Anterior cingulate cortex (tissue), 58 donors: ENCODE measurements at regions not wholly inside any gene's neighbourhood (a gene's known extent, or its start where the extent isn't known, plus 50 kb on each side); places are given as distances from the start of the nearest gene placed in this dataset.
"Not testable (repeated sequence)": the region's sequence is repeated elsewhere in the genome, so short reads cannot be mapped to it uniquely, and the experiment has no call there.

Source experiments
- DNase-seq, 58 donors: peaks; one replicate each; lab custom pipeline; 2025; lab: John Stamatoyannopoulos, UW

DNA sequence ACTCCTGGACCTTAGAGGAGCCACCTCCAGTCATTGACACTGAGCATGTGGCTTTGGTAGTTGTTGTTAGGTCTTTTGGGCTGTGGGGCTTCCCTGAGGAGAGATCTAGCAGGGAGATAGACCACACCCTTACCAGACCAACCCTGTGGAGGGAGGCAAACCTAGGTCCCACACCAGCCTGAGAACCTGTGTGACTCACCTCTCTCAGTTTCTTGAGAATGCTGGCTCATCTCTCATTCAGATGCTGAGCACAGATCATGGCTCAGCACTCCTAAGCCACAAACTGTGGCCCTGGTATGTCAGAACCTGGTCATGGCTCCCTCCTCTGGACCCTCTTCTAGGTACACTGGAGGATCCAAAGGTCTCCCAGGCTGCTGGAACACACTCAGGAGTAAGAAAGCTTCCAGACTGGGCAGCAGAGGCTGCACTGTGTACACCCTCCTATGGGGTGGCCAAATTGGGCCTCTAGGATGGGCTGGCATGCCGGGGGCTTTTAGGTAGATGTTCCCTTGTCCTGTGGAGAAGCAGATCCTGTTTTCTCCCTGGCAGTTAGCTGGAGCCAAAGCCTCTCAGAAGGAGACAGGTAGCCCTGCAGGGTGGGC, 1294.5 kb downstream of the KHDRBS2 start:
- no peak for DNase-seq

- DNase-seq, result no peak
These were observed 1333.5 kb downstream of the KHDRBS2 start for GRCh38 chr6:60952500-60952899.

- DNase-seq, result not testable (repeated sequence)
These were observed 1335.7 kb downstream of the KHDRBS2 start for GRCh38 chr6:60950221-60950923.

GRCh38 chr6:60947416-60947815, 1338.6 kb downstream of the KHDRBS2 start:
- not testable (repeated sequence) for DNase-seq

DNA sequence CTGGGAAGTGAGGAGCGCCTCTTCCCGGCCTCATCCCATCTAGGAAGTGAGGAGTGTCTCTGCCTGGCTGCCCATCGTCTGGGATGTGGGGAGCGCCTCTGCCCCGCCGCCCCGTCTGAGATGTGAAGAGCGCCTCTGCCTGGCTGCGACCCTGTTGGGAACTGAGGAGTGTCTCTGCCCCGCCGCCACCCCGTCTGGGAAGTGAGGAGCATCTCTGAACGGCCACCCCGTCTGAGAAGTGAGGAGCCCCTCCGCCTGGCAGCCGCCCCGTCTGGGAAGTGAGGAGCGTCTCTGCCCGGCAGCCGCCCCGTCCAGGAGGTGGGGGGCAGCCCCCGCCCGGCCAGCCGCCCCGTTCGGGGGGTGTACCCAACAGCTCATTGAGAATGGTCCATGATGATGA, 1341.2 kb downstream of the KHDRBS2 start:
- not testable (repeated sequence) for DNase-seq

GRCh38 chr6:60935970-60936369, 1350.1 kb downstream of the KHDRBS2 start:
- DNase-seq, result not testable (repeated sequence)

DNA sequence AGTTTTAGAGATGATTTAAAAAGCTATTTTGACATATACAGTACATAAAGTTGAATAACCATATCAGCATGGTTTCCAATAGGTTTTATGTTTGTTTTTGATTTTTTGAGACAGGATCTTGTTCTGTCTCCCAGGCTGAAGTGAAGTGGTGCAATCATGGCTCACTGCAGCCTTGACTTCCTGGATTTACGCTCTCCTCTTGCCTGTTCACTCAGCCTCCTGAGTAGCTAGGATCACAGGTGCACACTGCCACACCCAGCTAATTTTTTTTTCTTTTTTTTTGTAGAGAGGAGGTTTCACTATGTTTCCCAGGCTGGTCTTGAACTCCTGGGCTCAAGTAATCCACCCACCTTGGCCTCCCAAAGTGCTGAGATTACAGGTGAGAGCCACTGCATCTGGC, 1366.4 kb downstream of the KHDRBS2 start:
- not testable (repeated sequence) for DNase-seq

GRCh38 chr6:60903860-60904259, 1382.2 kb downstream of the KHDRBS2 start:
- not testable (repeated sequence) for DNase-seq

DNA sequence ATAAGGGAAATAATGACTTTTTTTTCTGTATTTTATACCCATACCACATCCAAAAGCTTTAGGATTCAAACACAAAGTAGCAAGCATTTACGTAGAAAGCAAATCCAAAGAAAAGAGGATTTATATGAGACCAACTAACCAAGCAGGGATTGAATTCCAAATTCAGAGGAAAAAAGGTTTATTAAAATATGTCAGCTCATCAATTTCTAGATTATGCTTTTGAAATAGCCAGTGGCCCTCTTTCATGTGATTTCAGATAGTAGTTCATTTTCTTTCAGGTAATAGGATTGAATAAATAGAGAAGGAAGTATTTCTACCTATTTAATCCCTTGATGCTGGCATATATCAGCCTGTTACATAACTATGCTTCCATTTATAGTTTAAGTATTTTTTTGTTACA, 1392.7 kb downstream of the KHDRBS2 start:
- DNase-seq, result not testable (repeated sequence)

DNA sequence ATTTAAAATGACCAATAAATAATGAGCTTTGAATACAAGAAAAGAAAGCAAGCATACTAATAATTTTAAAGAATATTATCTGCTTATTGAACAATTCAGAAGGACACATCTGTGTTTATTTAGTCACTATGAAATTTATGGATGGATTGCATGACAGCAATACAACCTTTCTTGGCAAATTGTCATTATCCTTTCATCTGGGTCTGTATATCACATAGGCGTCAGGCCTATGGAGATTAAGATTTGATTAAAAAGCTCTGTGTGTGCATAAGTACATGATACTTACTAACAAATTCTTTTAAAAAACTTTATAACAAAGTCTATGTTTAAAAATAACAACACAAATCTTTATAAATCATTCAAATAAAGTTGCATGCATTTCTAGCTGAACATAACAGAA, 1394.4 kb downstream of the KHDRBS2 start:
- DNase-seq, result no peak

- DNase-seq, result not testable (repeated sequence)
These were observed 1408.6 kb downstream of the KHDRBS2 start for GRCh38 chr6:60877396-60877795.

DNA sequence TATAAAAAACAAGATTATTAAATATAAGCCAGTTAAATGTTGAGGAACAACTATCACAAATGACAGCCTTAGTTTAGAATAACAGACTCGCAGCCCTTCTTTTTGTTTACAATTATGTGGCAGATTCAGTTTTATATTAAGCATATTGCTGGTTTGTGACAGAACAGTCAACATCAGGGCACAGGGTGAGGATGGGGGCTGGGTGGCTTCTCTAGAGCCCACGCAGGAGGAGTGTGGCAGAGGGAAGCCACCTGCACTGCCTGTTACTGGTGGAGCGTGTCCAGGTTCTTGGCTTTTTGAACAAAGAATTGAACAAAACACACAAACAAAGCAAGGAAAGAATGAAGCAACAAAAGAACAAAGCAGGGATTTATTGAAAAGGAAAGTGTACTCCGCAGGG, 1415.2 kb downstream of the KHDRBS2 start:
- not testable (repeated sequence) for DNase-seq

GRCh38 chr6:60867548-60867947, 1418.5 kb downstream of the KHDRBS2 start:
- DNase-seq, result no peak

- DNase-seq, result peak in 1 of 58 donors; percentile 0
These were observed 1442.6 kb downstream of the KHDRBS2 start for GRCh38 chr6:60843175-60843982.

GRCh38 chr6:60830726-60831125, 1455.3 kb downstream of the KHDRBS2 start:
- not testable (repeated sequence) for DNase-seq

DNA sequence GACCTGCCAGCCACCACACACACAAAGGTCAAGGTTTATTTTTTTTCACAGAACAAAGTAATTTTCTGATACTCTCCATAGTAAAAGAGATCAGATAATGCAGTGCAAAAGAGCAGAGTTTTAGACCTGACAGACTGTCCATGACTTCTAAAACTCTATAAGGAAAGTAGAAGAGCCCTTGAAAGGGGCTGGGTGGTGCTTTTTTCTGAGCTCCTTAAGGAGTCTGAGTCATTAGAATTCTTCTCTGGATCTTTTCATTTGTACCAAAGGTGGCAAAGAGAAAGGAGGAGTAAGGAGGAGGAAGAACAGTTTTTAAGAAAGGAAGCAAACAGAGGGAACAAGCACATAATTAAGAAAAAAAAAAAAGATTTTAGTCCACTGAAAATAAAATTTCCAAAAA, 1463.4 kb downstream of the KHDRBS2 start:
- DNase-seq, result not testable (repeated sequence)

DNA sequence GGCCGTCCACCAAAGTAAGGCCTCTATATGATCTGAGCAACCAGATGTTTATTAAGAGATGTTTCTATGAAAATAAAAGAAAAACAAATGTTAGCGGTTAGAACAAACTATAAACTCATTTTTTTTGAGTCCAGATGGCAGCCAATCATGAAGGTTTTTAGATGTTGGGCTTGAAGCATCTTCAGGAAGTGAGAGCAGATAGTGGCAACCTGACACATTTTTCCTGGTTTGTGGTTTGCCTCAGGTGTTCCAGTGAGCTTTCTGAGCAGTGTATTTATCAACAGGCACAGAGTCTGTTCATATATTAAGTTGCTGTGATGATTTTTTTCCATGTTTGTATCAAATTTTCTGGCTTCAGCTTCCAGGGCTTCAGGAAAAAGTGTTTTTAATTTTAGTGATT, 1468.0 kb downstream of the KHDRBS2 start:
- DNase-seq, result not testable (repeated sequence)

GRCh38 chr6:60814784-60815183, 1471.2 kb downstream of the KHDRBS2 start:
- DNase-seq, result not testable (repeated sequence)

- DNase-seq, result peak in 1 of 58 donors; percentile 0
These were observed 1472.0 kb downstream of the KHDRBS2 start for GRCh38 chr6:60813897-60814596.

GRCh38 chr6:60810216-60810615, 1475.8 kb downstream of the KHDRBS2 start:
- DNase-seq, result not testable (repeated sequence)

- DNase-seq, result peak in 19 of 58 donors; percentile 1 to 34 (median 4)
These were observed 1486.9 kb downstream of the KHDRBS2 start for GRCh38 chr6:60799146-60799545.
